ENCODE measurements at regions not wholly inside any gene's neighbourhood (a gene's known extent, or its start where the extent isn't known, plus 50 kb on each side); places are given as distances from the start of the nearest gene placed in this dataset.

DNA sequence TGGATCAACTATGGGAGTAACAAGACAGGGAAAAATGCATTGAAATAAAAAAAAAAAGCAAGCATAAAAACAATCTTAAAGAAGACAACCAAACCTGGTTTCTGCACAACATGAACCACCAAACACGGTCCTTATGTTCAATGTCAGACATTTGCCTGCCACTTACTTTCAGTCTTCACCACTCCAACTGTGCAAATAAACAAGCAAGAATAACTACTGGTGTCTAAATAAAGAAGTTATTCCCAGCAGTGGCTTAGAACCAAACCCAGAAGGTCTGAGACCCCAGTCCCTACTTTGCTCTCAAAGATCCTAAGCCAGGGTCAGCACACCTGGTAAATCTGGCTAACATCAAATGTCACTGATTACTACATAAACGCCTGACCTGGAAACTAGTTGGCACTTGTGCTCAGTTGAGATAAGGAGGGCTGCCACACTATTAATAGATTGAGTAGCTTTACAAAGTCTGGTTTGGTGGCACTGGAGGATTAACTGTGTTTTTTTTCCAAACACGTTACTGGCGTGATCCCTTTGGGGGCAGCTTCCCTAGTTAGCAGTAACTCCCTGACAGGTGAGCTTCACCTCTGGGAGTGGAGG, 62.7 kb upstream of the ABLIM1 start:
- Histone ChIP-seq H3K4me1 (replicated peaks in 1 of 4; ENCODE audit: control insufficient read depth in 3 of 4, insufficient read depth in 4 of 4, low read length in 3 of 4) (no peaks in the 10 kb centered on the region), H3K23me2 (ENCODE audit: low read depth, low read length) (no peaks in the 10 kb centered on the region; the same call in 1 of the 2 replicates), H3K9me3 (ENCODE audit: insufficient read depth in 2 of 2, low read depth in 1 of 2, low read length in 1 of 2) (no peaks in the 10 kb centered on the region), H3K27me3 (replicated peaks in 1 of 4; ENCODE audit: control insufficient read depth in 3 of 4, extremely low read depth in 1 of 4, insufficient read depth in 3 of 4, low read length in 3 of 4) (no peaks in the 10 kb centered on the region), H3K4me3 (ENCODE audit: extremely low read depth in 1 of 4, insufficient read depth in 2 of 4, low read depth in 3 of 4, low read length in 4 of 4) (no peak overlapping the region), H3K4me2 (ENCODE audit: insufficient read depth in 1 of 2, low read depth in 2 of 2, low read length in 2 of 2) (no peak overlapping the region), H2AFZ (ENCODE audit: low read length) (no peak overlapping the region), H2BK120ac (replicated peaks; ENCODE audit: low read depth, low read length) (no peak overlapping the region), H4K91ac (replicated peaks; ENCODE audit: insufficient read length, low read length) (no peak overlapping the region), H3K79me1 (ENCODE audit: low read depth, low read length) (no peaks in the 10 kb centered on the region), H3K4ac (replicated peaks; ENCODE audit: insufficient read length, low read depth, low read length) (no peak overlapping the region), H4K5ac (ENCODE audit: insufficient read length, low read depth, low read length) (no peak overlapping the region), H3K9ac (replicated peaks in 1 of 4; ENCODE audit: extremely low read depth in 1 of 4, low read depth in 3 of 4, low read length in 3 of 4) (no peak overlapping the region), H4K20me1 (replicated peaks in 1 of 2; ENCODE audit: control insufficient read depth in 1 of 2, insufficient read depth in 2 of 2, low read length in 2 of 2) (no peaks in the 10 kb centered on the region), H2AK5ac (ENCODE audit: low read depth, low read length) (no peak overlapping the region), H3K56ac (replicated peaks; ENCODE audit: insufficient read length, low read depth, low read length) (no peak overlapping the region), H4K8ac (ENCODE audit: extremely low read depth, insufficient read depth, low read length) (no peak overlapping the region), H2BK5ac (ENCODE audit: low read depth, low read length) (no peak overlapping the region), H2BK15ac (ENCODE audit: low read length) (no peak overlapping the region), H3K14ac (ENCODE audit: insufficient read length) (no peak overlapping the region), H2BK20ac (ENCODE audit: low read length) (no peak overlapping the region), H2BK12ac (ENCODE audit: low read depth, low read length) (no peak overlapping the region), H3K23ac (ENCODE audit: insufficient read length) (no peak overlapping the region), H3K36me3 (ENCODE audit: control insufficient read depth in 2 of 4, insufficient read depth in 4 of 4, low read length in 3 of 4) (no peaks in the 10 kb centered on the region), H3K27ac (ENCODE audit: low read depth, low read length) (no peak overlapping the region), H3K18ac (ENCODE audit: extremely low read depth, low read length) (no peak overlapping the region), H3K79me2 (ENCODE audit: control insufficient read depth in 1 of 2, insufficient read depth in 2 of 2, low read length in 2 of 2) (no peaks in the 10 kb centered on the region)
- no peak for FAIRE-seq
- POLR2A ChIA-PET (ENCODE audit: partially characterized antibody) = no interaction called here
- TF ChIP-seq YY1 (IDR thresholded peaks at IDR 0.05; ENCODE audit: low read depth, low read length) (no peak), RBBP5 (IDR thresholded peaks at IDR 0.05; ENCODE audit: borderline replicate concordance, low read depth, low read length) (no peak), PHF8 (conservative IDR thresholded peaks at IDR 0.05; ENCODE audit: low read depth, low read length) (no peak), CBX8 (IDR thresholded peaks at IDR 0.05; ENCODE audit: borderline replicate concordance, low read depth, low read length) (no peak), JUND (IDR thresholded peaks at IDR 0.05; ENCODE audit: low read length) (no peak), GTF2F1 (IDR thresholded peaks at IDR 0.05; ENCODE audit: borderline replicate concordance, low read depth, low read length) (no peak), KDM1A (IDR thresholded peaks at IDR 0.05; ENCODE audit: borderline replicate concordance, low read length) (no peak), KDM4A (IDR thresholded peaks at IDR 0.05; ENCODE audit: low read depth, low read length, severe bottlenecking) (no peak)
- TF ChIP-seq, protein P1, sequence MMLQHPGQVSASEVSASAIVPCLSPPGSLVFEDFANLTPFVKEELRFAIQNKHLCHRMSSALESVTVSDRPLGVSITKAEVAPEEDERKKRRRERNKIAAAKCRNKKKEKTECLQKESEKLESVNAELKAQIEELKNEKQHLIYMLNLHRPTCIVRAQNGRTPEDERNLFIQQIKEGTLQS (IDR thresholded peaks at IDR 0.05; ENCODE audit: insufficient read depth, low read depth, low read length) = no peak
- TF ChIP-seq, protein P2, sequence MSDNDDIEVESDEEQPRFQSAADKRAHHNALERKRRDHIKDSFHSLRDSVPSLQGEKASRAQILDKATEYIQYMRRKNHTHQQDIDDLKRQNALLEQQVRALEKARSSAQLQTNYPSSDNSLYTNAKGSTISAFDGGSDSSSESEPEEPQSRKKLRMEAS (IDR thresholded peaks at IDR 0.05) = no peak
- WGBS, 2 experiments (ENCODE audit: extremely low coverage in 1 of 2, insufficient coverage in 1 of 2, insufficient read length in 1 of 2, insufficient replicate concordance in 2 of 2, low coverage in 1 of 2, low lambda C conversion rate in 2 of 2, missing lambda C conversion rate in 1 of 2) = 80% methylated on average over 4 of the region's 4 CpGs; no CpG with 5 or more reads in 1 of the 2 experiments
- no peak for DNase-seq (ENCODE audit: low read depth in 1 of 2, low spot score in 2 of 2)
- CTCF ChIA-PET (ENCODE audit: partially characterized antibody) = interaction anchor here (1.3 to 1.5 kb wide), 2 partner anchors 26 to 168 kb away, joined by 4 read pairs; no protein-coding TSS in a partner anchor
